Activated CD4-positive, alpha-beta T cell treated with anti-CD3 and anti-CD28 coated beads for 36 hours (primary cell): ENCODE measurements at regions not wholly inside any gene's neighbourhood (a gene's known extent, or its start where the extent isn't known, plus 50 kb on each side); places are given as distances from the start of the nearest gene placed in this dataset.
"Not testable (repeated sequence)": the region's sequence is repeated elsewhere in the genome, so short reads cannot be mapped to it uniquely, and the experiment has no call there.

Experiments
- ATAC-seq: fragments of 200-7000 bp; cut with Tn5 transposase; one replicate; pipeline ENCODE4 v1.10.0; 2021; ENCODE audit warnings: mild to moderate bottlenecking, moderate library complexity
- CTCF ChIA-PET: fragments of 350-600 bp; sonication (Branson Sonifier 250); formaldehyde crosslinking; loops from one replicate; lab custom pipeline; 2021; ENCODE audit warnings: antibody characterized with exemption; lab: Charles Lee
- POLR2A ChIA-PET: fragments of 350-600 bp; sonication (Branson Sonifier 250); formaldehyde crosslinking; loops from one replicate; lab custom pipeline; 2021; ENCODE audit warnings: antibody characterized with exemption, inconsistent platforms; lab: Charles Lee
- DNase-seq: peaks from one replicate; pipeline ENCODE4 v3.0.0-alpha.2; 2020
- H3K27ac Mint-ChIP-seq: one replicate; pipeline ENCODE4 v1.8.0; 2021; ENCODE audit warnings: mixed read lengths
- H3K27me3 Mint-ChIP-seq: one replicate; pipeline ENCODE4 v1.8.0; 2021; ENCODE audit warnings: mixed read lengths
- H3K36me3 Mint-ChIP-seq: one replicate; pipeline ENCODE4 v1.8.0; 2021; ENCODE audit warnings: low read depth, mixed read lengths
- H3K4me1 Mint-ChIP-seq: one replicate; pipeline ENCODE4 v1.8.0; 2021; ENCODE audit warnings: mixed read lengths
- H3K4me3 Mint-ChIP-seq: one replicate; pipeline ENCODE4 v1.8.0; 2021; ENCODE audit warnings: mild to moderate bottlenecking, moderate library complexity, mixed read lengths
- H3K9me3 Mint-ChIP-seq: one replicate; pipeline ENCODE4 v1.8.0; 2021; ENCODE audit warnings: low read depth, mixed read lengths
- intact Hi-C, 2 experiments: fragments of 100-400 bp; cut with DNase I in 1 of 2; cut with micrococcal nuclease in 1 of 2; formaldehyde crosslinking; loops; one replicate each; pipeline versions ENCODE4 v1.14.2 to v1.15.1; 2022 to 2024; cut with DNase I, micrococcal nuclease

DNA sequence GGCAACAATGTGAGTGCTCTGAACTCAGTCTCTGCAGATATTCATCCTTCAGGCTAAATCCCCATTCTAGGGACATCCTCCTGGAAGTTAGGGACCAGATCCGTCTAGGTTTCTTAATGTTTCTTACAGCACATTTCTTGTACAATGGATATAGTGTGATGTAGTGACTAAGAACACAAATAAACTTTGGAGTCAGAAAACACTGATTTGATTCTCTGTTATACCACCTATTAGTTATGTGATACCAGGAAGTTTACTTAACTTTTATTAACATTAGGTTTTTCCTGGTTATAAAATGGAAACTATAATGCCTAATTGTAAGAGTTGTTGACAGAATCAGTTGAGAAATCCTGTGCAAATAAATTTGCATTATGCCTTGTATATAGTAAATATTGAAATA, 57.6 kb upstream of the KCNQ5 start:
- H3K4me3 Mint-ChIP-seq, result no peak overlapping the region
- ChIA-PET POLR2A (no interaction called here), CTCF (no interaction called here)

DNA sequence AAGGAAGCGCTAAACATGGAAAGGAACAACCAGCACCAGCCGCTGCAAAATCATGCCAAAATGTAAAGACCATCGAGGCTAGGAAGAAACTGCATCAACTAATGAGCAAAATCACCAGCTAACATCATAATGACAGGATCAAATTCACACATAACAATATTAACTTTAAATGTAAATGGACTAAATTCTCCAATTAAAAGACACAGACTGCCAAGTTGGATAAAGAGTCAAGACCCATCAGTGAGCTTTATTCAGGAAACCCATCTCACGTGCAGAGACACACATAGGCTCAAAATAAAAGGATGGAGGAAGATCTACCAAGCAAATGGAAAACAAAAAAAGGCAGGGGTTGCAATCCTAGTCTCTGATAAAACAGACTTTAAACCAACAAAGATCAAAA, 49.9 kb upstream of the KCNQ5 start:
- H3K36me3 Mint-ChIP-seq, intact Hi-C loops, H3K4me3 Mint-ChIP-seq, H3K4me1 Mint-ChIP-seq, ATAC-seq, H3K27me3 Mint-ChIP-seq, CTCF ChIA-PET, POLR2A ChIA-PET, H3K9me3 Mint-ChIP-seq, DNase-seq, H3K27ac Mint-ChIP-seq: not testable (repeated sequence)

More for the DNA sequence above, 57.6 kb upstream of the KCNQ5 start:
- no peaks in the 10 kb centered on the region for H3K4me1 Mint-ChIP-seq
- no peak overlapping the region for H3K27ac Mint-ChIP-seq
- H3K9me3 Mint-ChIP-seq, result peaks cover 2% of the 10 kb centered on the region
- H3K36me3 Mint-ChIP-seq, result no peaks in the 10 kb centered on the region
- ATAC-seq (no peak), DNase-seq (no peak)
- intact Hi-C loops, result no loop called here
- peaks cover 2% of the 10 kb centered on the region for H3K27me3 Mint-ChIP-seq
